NCI-H510A (cell line): ENCODE measurements at regions not wholly inside any gene's neighbourhood (a gene's known extent, or its start where the extent isn't known, plus 50 kb on each side); places are given as distances from the start of the nearest gene placed in this dataset.

Experiments
- DNase-seq: peaks from one replicate; lab custom pipeline; 2025; lab: John Stamatoyannopoulos, UW

DNA sequence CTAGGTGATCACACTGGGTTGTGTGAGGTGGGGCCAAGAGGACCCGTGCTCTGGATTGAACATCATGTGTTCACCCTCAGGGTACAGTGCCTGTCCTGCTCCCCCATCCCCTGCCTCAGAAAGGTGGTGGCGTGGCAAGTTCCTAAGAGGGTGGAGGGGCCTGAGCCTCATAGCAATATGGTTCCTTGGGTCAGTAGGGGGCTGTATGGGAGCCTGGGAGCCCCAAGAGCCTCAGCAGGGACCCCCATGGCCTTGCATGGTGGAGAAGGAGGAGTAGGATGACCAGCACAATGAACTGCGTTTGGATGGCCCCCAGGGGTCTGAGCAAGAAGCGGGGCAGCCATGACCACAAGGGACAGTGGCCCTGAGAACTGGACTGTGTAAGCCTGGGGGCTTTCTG, 89.6 kb upstream of the SHB start:
- no peak for DNase-seq

DNA sequence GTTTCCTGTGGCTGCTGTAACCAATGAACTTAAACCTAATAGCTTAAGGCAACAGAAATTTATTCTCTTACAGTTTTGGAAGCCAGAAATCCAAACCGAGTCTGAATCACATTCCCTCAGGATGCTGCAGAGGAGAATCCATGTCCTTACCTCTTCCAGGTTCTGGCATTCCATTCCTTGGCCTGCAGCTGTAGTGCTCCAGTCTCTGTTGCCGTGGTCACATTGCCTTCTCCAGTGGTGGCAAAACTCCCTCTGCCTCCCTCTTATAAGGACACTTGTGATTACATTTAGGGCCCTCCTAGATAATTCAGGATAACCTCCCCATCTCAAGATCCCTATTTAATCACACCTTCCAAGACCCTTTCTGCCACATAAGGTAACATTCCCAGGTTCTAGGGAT, 88.7 kb upstream of the SHB start:
- DNase-seq = no peak

DNA sequence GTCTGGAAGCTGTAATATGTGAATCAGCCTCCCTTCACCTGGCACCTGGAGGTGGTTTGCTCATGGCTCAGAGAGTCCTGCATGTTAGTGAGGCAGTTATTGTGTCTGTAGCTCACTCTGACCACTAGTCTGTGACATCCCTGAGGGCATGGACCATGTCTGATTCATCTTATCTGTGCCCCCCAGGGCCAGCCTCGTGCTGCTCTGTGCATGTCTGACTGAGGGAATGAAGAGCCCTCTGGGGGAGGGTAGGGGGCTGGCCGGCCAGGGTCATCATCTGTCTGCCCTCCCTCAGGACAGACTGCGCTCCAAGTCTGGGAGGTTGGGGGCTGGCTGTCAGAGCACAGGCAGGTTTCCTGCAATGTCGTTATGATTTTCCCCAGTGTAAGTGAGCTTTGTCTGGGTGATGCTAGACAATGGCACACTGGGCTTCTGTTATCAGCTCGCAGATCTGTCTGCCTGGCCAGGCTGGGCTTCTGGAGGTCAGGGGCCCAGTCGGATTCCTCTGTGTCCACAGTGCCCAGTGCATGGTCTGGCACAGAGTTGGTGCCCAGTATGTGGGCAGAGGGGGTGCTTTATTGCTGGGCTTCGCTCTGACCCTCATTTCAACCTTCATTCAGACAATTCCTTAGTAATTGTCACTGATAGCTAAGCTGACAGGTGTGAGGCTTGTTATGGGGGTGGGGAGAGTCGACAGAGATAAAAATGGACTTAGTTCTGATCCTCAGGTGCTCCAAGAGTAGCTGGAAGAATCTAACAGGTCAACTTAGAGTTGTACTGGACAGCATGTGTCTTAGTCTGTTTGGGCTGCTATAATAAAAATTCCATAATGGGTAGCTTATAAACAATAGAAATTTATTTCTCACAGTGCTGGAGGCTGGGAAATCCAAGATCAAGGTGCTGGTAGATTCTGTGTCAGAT, 85.7 kb upstream of the SHB start:
- no peak for DNase-seq

DNA sequence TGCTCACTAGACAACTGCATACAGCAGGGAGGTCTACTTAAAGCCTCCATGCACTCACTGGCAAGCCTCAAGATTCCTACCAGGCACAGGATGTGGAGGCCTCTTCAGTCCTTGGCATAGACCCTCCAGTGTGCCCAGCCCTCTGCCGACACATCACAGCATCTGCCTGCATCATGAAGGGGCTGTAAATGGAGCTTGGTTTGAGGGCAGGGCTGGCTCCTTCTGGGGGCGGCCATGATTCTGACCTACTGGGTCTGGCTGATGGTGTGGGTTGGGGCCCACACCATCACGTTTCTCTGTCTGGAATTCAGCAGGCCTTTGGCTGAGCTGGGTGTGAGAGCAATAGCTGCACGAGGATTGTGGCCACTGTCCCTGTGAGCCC, 84.9 kb upstream of the SHB start:
- DNase-seq = no peak

DNA sequence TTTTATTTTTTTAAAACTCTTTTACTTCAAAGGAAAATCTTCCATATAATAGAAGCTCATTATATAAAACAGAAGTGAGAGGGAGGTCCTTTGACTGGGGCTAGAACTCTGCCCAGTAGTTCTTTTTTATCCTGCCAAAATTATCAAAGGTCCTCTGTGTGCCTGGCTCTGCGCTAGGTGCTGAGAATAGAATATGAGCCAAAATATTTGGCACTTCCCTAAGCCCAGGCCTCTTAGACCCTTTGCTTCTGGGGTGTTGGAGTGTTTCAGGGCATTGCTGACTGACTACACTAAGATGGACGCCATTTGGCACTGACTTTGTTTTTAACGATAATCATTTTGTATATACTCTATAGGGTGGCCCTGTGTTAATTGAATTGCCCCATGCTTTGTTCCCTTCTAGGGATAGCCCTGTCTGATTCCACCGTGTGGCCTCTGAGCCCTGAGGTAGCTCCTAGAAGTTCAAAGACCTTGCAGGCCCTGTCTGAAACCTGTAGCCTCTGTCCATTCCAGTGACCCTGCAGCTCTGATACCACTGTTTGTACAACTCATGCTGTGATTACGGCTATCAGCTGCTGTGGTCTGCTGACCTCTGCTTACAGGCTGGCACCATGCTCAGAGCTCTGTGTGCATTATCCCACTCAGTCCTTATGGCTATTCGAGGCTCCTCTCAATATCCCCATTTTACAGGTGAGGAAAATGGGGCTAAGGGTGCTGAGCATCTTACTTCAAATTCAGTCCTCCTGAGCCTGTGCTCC, 84.3 kb upstream of the SHB start:
- no peak for DNase-seq

DNA sequence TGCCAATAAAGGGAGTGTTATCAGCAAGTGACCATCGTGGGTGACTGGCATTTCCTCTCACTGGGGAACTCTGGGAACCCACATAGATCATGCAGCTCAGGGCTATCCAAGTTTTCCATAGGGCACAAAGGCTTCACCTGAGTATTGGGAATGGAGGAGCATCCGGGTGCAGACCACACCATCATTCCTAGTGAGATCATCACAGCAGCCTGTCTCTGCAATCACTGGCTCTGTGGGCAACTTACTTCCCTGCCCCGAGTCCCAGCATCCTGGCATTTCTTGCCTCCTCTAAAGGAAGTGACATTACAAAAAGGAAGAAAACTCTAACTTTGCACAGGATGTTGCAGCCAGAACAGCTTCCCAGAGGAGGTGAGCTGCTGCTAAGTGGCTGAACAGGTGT, 80.6 kb upstream of the SHB start:
- no peak for DNase-seq

DNA sequence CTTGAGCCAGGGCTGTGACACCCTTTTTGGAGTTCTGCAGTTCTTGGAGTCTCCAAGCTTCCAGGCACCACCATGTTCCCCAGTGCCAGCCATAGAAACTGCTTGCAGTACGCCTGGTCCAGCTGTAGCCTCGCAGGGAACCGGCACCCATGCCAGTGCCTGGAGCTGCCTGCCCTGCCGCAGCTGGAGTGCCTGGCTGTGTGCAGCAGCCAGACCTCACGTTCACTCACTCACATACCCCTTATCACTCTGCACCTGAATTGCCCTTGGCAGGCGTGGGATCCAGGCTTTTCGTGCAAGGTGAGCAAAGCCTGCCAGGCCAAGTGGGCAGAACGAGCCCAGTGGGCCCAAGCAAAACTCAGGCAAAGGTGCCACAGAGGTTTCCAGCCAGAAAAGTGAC, 77.8 kb upstream of the SHB start:
- no peak for DNase-seq

DNA sequence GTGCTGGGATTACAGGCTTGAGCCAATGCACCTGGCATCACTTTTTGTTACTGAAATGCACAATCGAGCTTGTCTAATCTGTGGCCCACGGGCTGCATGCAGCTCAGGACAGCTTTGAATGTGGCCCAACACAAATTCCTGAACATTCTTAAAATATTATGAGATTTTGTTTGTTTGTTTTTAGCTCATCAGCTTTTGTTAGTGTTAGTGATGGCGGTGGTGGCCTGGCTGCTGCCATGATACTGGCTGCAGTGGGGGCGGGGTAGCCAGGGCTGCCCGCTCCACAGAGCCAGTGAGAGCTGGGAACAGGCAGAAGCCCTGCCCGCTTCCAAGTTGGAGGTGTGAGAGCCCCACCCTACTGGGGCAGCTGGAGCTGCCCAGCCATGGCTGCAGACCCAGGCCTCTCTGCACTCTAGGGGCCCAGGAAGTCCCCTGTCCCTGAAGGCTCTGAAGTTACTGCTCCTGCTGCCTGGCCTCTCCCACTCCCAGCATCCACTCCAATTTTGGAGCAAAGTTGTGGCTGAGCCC, 76.6 kb upstream of the SHB start:
- DNase-seq = no peak

DNA sequence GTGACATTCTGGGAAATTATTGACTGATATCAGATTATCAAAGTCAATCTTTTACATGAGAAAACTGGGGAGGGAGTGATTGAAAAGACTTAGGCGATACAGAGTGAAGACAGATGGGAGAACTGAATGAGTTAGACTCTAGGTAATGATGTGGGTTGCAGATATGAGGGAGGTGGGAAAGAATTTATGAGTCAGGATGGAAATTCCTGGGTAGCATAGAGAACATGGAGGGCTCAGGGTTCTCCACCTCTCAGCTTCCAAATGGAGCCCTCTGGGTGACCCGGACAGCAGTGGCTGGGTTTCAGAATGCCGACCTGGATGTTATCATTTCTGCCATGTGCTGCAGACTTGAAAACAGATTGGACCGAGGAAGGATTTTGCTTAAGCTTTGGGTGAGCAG, 75.4 kb upstream of the SHB start:
- no peak for DNase-seq

DNA sequence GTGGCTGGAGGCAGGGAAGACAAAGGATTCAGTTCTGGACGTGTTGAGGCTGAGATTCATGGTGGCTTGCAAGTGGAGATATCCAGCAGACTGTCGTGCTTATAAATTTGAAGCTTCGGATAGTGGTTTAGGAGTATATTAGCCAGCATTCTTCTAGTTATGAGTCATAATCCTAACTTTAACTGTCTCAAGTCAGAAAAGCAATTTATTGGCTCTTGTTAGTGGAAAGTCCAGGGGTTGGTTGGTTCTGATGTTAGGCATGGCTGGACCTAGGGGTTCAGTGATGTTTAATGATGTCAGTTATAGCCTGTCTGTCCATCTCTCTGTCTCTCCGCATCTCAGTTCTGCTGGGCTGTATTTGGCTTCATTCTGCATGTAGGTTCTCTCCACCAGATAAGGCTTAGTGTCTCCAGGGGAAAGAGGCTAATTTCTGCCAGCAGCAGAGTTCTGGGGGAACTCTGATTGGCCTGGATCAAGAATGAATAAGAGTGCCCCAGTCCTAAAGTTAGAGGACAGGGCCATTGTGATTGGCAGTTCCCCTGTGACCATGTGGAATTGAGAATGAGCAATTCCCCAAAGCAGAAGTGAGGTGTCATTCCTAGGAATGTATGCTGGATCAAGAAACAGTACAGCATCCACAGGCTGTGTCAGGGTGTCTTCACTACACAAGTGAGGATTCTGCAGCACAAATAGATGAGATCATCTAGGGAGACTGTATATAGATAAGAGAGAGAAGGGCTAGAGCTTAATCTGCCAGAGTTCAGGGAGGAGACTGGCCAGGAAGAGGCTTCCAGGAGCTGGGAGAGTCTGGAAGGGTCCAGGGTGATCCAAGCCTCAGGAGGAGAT, 72.9 kb upstream of the SHB start:
- DNase-seq = no peak

DNA sequence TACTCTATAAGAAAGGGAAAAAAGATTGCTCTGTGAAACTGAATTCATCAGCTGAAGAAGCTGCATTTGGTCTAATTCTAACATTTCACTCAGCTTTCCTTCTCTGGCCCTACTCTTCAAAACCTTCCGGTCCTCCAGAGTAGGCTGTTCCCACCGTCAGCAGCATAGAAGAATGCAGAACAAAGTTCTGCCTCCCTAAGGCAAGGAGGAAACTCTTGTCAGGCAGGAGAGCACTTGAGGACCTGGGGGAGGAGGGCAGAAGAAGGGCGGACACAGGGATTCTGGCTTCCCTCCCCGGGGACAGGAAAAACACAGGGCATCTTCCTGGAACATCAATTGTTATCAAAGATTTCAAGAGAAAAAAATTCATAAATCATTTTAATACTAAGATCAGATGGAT, 69.2 kb upstream of the SHB start:
- DNase-seq = no peak

DNA sequence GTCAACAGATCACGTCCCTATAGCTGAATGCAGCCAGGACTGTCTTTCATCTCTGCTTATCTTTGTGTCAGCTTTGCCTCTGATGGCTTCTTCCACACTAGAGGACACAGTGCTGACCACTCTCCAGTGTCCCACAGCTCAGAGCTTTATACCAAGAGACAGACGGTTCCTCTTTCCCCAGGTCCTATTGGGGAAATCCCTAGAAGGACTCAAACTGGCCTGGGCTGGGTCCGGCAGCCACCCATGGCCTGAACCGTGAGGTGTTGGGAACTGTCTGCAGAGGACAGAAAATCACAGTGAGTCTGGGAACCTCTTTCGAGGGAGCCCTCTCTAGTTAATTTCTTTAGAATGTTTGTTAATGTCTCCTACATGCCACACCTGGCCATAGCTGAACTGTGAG, 68.3 kb upstream of the SHB start:
- no peak for DNase-seq

DNA sequence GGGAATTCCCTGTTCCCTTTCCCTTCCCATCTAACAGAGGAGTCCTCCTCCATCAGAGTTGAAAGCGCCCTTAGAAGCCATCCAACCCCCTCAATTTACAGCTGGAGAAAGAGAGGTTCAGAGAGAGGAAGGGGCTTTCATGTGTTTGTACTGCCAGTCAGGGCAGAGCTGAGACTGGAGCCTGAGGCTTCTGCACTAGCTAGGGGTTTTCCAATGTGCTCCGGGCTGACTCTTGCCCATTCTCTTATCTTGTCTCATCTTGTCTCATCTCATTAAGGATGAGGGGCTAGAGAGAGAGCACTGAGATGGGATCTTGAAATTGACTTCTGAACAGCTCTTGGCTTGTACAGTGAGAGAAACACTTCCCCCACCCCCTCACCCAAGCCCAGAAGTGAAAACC, 67.4 kb upstream of the SHB start:
- DNase-seq = no peak

DNA sequence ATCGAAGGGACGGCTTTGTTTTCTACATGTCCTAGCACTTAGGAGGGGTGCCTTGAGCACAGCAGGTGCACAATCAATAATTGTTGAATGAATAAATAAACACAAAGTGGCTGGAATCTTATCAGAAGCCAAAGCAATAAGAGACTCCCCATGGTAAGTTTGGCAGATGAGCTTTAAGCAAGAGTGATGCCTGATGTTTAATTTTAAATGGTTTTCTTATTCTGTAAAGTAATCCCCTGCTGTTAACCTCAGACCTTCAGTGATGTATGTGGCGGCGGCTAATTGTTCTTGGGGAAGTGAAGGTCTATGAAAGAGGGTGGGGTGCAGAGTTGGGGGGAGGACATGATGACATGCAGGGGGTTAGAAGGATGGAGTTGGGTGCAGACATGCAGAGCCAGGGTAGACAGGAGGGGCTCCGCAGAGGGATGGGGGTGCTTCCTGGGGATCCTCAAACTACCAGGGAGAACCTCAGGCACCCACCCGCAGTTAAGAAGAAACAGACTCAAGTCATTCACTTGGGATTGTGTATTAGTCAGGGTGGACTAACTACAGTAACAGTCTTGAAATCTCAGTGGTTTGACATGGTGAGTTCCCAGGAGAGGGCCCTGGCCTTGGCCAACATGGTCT, 65.7 kb upstream of the SHB start:
- DNase-seq = no peak

DNA sequence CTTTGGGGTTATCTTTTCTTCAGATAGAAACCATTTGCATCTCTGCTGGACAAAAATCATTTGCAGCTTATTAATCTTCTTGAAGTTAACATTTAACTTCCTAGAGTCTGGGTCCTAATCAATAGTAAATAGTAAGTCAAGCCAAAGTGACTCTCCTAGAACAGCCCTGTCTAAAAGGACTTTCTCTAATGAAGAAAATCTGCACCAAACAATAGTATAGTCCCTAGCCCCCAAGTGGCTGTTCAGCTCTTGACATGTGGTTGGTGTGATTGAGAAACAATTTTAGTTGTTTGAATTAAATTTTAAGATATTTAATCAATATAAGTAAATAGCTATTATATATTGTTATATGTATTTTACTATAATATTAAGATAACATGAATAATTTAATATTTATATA, 64.6 kb upstream of the SHB start:
- no peak for DNase-seq

DNA sequence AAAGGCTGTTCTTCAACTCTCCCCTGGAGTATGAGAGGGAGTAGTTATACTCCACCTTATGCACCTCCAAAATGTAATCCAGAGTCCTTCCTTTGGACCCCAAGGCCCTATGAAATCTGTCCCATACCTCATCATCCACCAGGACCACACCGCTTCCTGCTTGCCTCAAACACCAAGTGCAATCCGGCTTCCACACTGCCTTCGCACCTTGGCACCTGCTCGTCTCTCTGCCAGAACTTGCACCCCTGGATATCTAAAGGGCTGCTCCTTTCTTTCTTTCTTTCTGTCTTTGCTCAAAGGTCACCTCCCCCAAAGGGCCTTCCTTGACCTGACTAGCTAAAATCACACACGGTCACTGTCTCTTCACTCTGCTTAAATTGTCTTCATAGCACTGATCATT, 63.9 kb upstream of the SHB start:
- DNase-seq = no peak

DNA sequence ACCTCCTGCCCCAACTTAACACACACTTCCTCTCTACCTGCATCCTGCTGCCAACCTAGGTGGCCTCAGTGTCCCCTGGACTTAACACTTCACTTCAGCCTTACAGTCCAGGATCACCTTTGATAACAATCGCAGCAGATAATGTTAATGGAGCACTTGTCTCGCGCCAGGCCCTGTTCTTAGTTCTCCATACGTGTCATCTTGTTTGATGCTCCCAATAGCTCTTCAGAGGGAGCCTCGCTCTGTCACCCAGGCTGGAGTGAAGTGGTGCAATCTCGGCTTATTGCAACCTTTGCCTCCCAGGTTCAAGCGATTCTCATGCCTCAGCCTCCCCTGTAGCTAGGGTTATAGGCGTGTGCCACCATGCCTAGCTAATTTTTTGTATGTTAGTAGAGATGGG, 62.7 kb upstream of the SHB start:
- DNase-seq = no peak

DNA sequence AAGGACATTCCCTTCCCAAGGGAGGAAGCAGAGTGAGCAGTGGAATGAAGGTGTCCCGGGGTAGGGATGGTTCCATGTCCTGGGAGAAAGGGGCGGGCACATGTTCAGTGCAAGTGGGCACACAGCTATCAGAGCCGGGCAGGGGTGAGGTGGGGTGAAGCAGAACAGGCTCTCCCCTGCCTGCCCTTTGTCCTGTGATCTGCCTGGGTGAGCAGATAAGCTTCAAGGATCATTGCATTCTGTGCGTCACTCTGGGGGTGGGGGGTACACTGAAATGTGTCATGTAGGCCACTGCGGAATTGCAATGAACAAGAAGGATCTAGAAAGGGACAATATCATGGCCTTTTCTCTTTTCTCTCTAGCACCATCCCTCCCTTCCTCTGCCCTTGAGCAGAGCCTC, 61.7 kb upstream of the SHB start:
- DNase-seq = no peak

DNA sequence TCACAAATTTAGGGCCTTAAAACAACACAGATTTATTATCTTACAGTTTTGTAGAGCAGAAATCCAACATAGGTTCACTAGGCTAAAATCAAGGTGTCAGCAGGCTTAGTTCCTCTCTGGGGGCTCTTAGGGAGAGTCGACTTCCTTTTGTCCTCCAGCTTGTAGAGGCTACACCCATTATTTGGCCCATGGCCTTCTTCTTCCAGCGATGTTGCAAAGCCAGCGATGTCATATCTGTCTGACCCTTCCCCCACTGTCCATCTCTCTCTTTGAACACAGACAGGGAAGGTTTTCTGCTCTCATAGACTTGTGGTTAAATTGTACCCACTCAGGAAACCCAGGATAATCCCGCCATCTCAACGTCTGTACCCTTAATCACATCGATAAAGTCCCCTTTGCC, 60.3 kb upstream of the SHB start:
- DNase-seq = no peak

DNA sequence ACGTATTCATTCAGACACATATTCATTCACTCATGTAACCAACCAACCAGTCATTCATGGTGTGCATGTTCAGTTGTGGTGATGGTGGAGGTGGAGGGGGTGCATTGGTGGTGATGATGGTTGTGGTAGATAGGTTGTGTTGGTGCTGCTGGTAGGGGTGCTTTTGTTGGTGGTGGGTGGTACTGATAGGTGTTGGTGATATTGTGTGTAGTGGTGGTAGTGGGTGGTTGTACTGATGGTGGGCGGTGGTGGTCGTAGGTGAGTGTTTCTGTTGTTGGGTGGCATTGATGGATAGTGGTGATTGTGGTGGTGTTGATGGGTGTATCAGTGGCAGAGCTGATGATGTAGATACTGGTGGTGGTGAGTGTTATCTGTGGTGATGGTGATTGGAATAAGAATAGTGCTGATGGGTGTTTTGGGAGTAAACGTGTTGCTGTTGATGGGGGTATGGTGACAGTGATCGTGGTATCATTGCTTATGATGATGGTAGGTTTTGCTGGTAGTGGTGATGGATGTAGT, 59.8 kb upstream of the SHB start:
- DNase-seq = no peak

DNA sequence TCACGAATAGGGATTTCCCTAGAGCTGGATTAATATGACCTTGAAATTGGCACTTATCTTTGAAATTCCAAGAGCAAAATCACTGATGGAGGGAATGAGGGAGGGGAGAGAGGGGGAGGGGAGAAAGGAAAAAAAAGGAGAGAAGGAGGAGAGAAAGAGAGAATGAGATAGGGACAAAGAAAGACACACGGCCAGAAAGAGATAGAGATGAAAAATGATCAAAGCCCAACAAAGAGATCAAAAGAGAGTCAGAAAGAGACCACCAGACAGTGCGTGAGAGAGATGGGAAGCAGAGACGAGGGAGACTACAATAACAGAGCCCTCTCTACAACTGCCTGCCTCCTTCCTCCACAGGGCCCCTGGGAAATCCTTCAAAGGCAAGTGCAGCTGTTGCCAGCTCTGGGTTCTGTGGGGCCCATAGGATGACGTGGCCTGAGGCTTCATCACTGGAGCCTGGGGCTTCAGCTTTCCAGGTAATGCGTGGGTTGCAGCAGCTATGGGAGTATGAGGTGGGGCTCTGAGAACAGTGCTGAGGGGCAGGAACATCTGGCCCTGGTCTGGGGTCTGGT, 58.3 kb upstream of the SHB start:
- DNase-seq = no peak
